GM12878 (cell line): ENCODE measurements at regions not wholly inside any gene's neighbourhood (a gene's known extent, or its start where the extent isn't known, plus 50 kb on each side); places are given as distances from the start of the nearest gene placed in this dataset.

Source experiments
- ATAC-seq: fragments of 200-7000 bp; cut with Tn5 transposase; 3 replicates; pipeline ENCODE4 v1.9.1; 2020; ENCODE audit warnings: mild to moderate bottlenecking, moderate library complexity
- BruUV-seq: library from RNA; stranded (reverse); fragments of 400-500 nt; replicated peaks from 2 replicates; lab custom pipeline; 2021; lab: Mats Ljungman, UMichigan
- CTCF ChIA-PET: fragments of 300-600 bp; sonication (Branson Sonifier 250); formaldehyde crosslinking; extraction: SDS; loops from one replicate; lab custom pipeline; 2021; ENCODE audit warnings: inconsistent platforms; lab: Yijun Ruan, JAX
- POLR2A ChIA-PET: fragments of 350-600 bp; formaldehyde crosslinking; extraction: SDS; loops from one replicate; lab custom pipeline; 2021; ENCODE audit warnings: inconsistent platforms; lab: Charles Lee
- RAD21 ChIA-PET: fragments of 300-600 bp; sonication (Branson Sonifier 250); formaldehyde crosslinking; loops from one replicate; lab custom pipeline; 2023; ENCODE audit warnings: antibody characterized with exemption; ENCODE audit not compliant: unreplicated experiment; lab: Charles Lee
- SMC1A ChIA-PET: fragments of 300-600 bp; sonication (Branson Sonifier 250); formaldehyde crosslinking; loops from one replicate; lab custom pipeline; 2023; ENCODE audit not compliant: unreplicated experiment, uncharacterized antibody; lab: Charles Lee
- DNase-seq: peaks from one replicate; pipeline ENCODE4 v3.0.0-alpha.2; 2011; ENCODE audit warnings: low read depth, low spot score
- FAIRE-seq: peaks from 3 replicates; lab custom pipeline; 2011; peaks lifted over from hg19 to GRCh38; lab: Jason Lieb, UNC
- H2AFZ ChIP-seq: 2 replicates; pipeline ENCODE4 v1.6.0; 2011; ENCODE audit warnings: low read depth, low read length, control low read depth; ENCODE audit not compliant: control insufficient read depth
- H3K27ac ChIP-seq: 2 replicates; pipeline ENCODE4 v1.5.1; 2011; ENCODE audit warnings: control low read depth; ENCODE audit not compliant: control insufficient read depth, insufficient read depth
- H3K27me3 ChIP-seq, 2 experiments: replicated peaks in 1 of 2; 2 replicates each; pipeline versions ENCODE4 v1.6.0 to v1.6.1; 2011; ENCODE audit warnings: low read length in 1 of 2; ENCODE audit not compliant: control insufficient read depth in 2 of 2, insufficient read depth in 2 of 2
- H3K36me3 ChIP-seq, 2 experiments: 2 replicates each; pipeline ENCODE4 v1.5.1; 2011; ENCODE audit warnings: low read length in 1 of 2; ENCODE audit not compliant: control insufficient read depth in 2 of 2, insufficient read depth in 2 of 2
- H3K4me1 ChIP-seq: 2 replicates; pipeline ENCODE4 v1.6.1; 2011; ENCODE audit warnings: mild to moderate bottlenecking, low read length, moderate library complexity, mixed read lengths; ENCODE audit not compliant: control insufficient read depth, insufficient read depth
- H3K4me2 ChIP-seq: 2 replicates; pipeline ENCODE4 v1.6.0; 2011; ENCODE audit warnings: control low read depth; ENCODE audit not compliant: control insufficient read depth, insufficient read depth
- H3K4me3 ChIP-seq: fragments of 200-600 bp; sonication (generic); 2 replicates; pipeline ENCODE4 v1.5.1; 2016
- H3K79me2 ChIP-seq: 2 replicates; pipeline ENCODE4 v1.6.0; 2011; ENCODE audit warnings: low read length; ENCODE audit not compliant: control insufficient read depth, insufficient read depth
- H3K9ac ChIP-seq: 2 replicates; pipeline ENCODE4 v1.8.0; 2011; ENCODE audit warnings: low read length, control low read depth, mixed read lengths; ENCODE audit not compliant: control insufficient read depth, insufficient read depth
- H3K9me3 ChIP-seq: replicated peaks from 3 replicates; pipeline ENCODE4 v1.5.1; 2011; ENCODE audit warnings: mild to moderate bottlenecking, low read length; ENCODE audit not compliant: control insufficient read depth, insufficient read depth
- H4K20me1 ChIP-seq: 2 replicates; pipeline ENCODE4 v1.6.0; 2011; ENCODE audit not compliant: control insufficient read depth, insufficient read depth
- IKZF2 ChIP-seq, 2 experiments: fragments of 450-650 bp; IDR thresholded peaks; 2 replicates each; pipeline ENCODE4 v1.6.1; 2017; ENCODE audit warnings: mild to moderate bottlenecking in 2 of 2, moderate library complexity in 2 of 2
- POU2F2 ChIP-seq: IDR thresholded peaks from 3 replicates; pipeline ENCODE4 v1.6.1; 2011; ENCODE audit warnings: low read depth, mild to moderate bottlenecking, low read length, borderline replicate concordance
- WGBS: methylation state at CpG from one replicate; pipeline ENCODE4 v1.1.6; 2016; ENCODE audit warnings: low lambda C conversion rate; ENCODE audit not compliant: insufficient replicate concordance, insufficient coverage; ENCODE audit errors: missing lambda C conversion rate; 5-methylcytosine and 5-hydroxymethylcytosine counted together
- in situ Hi-C: fragments of 300-500 bp; cut with MboI; formaldehyde crosslinking; loops from 9 replicates; pipeline ENCODE4 v1.14.3; 2018; ENCODE audit warnings: mixed read lengths
- intact Hi-C: fragments of 100-400 bp; cut with micrococcal nuclease; formaldehyde crosslinking; loops from one replicate; pipeline ENCODE4 v1.14.2; 2022; ENCODE audit not compliant: unreplicated experiment
- TF ChIP-seq, protein P1 (sequence below): fragments of 150-350 bp; IDR thresholded peaks from 2 replicates; pipeline ENCODE4 v1.6.1; 2014; ENCODE audit warnings: mild to moderate bottlenecking, low read depth, low read length
- TF ChIP-seq, protein P2 (sequence below): IDR thresholded peaks from 2 replicates; pipeline ENCODE4 v1.6.1; 2012; ENCODE audit warnings: mild to moderate bottlenecking, low read depth, low read length
- TF ChIP-seq, protein P3 (sequence below): IDR thresholded peaks from 2 replicates; pipeline ENCODE4 v1.6.1; 2011; ENCODE audit warnings: low read depth, mild to moderate bottlenecking, low read length, moderate library complexity, borderline replicate concordance; ENCODE audit errors: extremely low read depth
- TF ChIP-seq, protein P4 (sequence below): fragments of 450-650 bp; IDR thresholded peaks from 2 replicates; pipeline ENCODE4 v1.6.1; 2017; ENCODE audit warnings: antibody characterized with exemption, mild to moderate bottlenecking, moderate library complexity

DNA sequence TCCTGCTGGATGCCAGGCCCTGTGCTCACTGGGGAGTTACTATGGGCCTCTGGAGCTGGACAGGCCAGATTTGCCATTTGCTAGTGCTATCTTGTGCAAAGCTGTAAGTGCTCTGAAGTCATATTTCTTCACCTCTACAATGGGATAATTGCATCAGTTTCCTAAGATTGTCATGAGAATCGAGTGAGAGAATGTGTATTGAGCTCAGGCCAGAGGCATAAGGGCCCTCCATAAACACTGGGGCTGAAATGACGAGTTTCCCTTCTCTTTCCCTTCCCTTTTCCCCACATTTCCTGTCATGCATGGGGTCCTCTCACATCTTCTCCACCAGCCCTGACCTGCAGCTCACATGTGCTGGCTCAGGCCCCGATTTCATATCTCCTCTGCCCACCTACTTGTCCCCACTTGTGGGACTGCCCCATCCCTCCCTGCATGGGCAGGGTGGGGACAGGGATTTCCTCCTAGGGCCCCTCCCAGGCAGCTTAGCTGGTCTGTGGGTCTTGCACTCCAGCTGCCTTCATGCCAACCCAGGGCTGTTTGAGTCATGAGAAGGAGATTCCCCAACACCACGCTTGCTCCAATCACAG lies 358.8 kb downstream of the MID1IP1 start:
- in situ Hi-C loops (no loop called here), intact Hi-C loops (loop anchor here (5.0 to 10.0 kb wide), 4 partner anchors 37 to 495 kb away; partner anchors contain the start of gene MID1IP1)
- no peaks in the 10 kb centered on the region for H3K36me3 ChIP-seq
- ChIA-PET RAD21 (interaction anchor here (0.6 to 3.8 kb wide), 13 partner anchors 10 to 498 kb away, joined by 3 to 48 read pairs (median 3); no protein-coding TSS in a partner anchor), POLR2A (interaction anchor here (0.6 to 2.6 kb wide), 10 partner anchors 10 to 647 kb away, joined by 3 to 17 read pairs (median 4); no protein-coding TSS in a partner anchor), SMC1A (interaction anchor here (0.6 to 7.5 kb wide), 16 partner anchors 8 to 500 kb away, joined by 3 to 65 read pairs (median 4); no protein-coding TSS in a partner anchor), CTCF (interaction anchor here (0.8 to 7.7 kb wide), 15 partner anchors 8 to 694 kb away, joined by 3 to 53 read pairs (median 5); no protein-coding TSS in a partner anchor)
- peak overlapping the region; percentile 4; the same call in 1 of the 2 replicates for H3K27ac ChIP-seq
- BruUV-seq: no TSS peak
- TF ChIP-seq IKZF2 (IDR thresholded peaks at IDR 0.05) (peak in 1 of 2 experiments; percentile 6; a peak in 1 of 4 replicates), POU2F2 (no peak)
- TF ChIP-seq, protein P1, sequence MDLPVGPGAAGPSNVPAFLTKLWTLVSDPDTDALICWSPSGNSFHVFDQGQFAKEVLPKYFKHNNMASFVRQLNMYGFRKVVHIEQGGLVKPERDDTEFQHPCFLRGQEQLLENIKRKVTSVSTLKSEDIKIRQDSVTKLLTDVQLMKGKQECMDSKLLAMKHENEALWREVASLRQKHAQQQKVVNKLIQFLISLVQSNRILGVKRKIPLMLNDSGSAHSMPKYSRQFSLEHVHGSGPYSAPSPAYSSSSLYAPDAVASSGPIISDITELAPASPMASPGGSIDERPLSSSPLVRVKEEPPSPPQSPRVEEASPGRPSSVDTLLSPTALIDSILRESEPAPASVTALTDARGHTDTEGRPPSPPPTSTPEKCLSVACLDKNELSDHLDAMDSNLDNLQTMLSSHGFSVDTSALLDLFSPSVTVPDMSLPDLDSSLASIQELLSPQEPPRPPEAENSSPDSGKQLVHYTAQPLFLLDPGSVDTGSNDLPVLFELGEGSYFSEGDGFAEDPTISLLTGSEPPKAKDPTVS: no peak
- TF ChIP-seq, protein P2, sequence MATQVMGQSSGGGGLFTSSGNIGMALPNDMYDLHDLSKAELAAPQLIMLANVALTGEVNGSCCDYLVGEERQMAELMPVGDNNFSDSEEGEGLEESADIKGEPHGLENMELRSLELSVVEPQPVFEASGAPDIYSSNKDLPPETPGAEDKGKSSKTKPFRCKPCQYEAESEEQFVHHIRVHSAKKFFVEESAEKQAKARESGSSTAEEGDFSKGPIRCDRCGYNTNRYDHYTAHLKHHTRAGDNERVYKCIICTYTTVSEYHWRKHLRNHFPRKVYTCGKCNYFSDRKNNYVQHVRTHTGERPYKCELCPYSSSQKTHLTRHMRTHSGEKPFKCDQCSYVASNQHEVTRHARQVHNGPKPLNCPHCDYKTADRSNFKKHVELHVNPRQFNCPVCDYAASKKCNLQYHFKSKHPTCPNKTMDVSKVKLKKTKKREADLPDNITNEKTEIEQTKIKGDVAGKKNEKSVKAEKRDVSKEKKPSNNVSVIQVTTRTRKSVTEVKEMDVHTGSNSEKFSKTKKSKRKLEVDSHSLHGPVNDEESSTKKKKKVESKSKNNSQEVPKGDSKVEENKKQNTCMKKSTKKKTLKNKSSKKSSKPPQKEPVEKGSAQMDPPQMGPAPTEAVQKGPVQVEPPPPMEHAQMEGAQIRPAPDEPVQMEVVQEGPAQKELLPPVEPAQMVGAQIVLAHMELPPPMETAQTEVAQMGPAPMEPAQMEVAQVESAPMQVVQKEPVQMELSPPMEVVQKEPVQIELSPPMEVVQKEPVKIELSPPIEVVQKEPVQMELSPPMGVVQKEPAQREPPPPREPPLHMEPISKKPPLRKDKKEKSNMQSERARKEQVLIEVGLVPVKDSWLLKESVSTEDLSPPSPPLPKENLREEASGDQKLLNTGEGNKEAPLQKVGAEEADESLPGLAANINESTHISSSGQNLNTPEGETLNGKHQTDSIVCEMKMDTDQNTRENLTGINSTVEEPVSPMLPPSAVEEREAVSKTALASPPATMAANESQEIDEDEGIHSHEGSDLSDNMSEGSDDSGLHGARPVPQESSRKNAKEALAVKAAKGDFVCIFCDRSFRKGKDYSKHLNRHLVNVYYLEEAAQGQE: no peak
- TF ChIP-seq, protein P3, sequence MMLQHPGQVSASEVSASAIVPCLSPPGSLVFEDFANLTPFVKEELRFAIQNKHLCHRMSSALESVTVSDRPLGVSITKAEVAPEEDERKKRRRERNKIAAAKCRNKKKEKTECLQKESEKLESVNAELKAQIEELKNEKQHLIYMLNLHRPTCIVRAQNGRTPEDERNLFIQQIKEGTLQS: no peak
- TF ChIP-seq, protein P4, sequence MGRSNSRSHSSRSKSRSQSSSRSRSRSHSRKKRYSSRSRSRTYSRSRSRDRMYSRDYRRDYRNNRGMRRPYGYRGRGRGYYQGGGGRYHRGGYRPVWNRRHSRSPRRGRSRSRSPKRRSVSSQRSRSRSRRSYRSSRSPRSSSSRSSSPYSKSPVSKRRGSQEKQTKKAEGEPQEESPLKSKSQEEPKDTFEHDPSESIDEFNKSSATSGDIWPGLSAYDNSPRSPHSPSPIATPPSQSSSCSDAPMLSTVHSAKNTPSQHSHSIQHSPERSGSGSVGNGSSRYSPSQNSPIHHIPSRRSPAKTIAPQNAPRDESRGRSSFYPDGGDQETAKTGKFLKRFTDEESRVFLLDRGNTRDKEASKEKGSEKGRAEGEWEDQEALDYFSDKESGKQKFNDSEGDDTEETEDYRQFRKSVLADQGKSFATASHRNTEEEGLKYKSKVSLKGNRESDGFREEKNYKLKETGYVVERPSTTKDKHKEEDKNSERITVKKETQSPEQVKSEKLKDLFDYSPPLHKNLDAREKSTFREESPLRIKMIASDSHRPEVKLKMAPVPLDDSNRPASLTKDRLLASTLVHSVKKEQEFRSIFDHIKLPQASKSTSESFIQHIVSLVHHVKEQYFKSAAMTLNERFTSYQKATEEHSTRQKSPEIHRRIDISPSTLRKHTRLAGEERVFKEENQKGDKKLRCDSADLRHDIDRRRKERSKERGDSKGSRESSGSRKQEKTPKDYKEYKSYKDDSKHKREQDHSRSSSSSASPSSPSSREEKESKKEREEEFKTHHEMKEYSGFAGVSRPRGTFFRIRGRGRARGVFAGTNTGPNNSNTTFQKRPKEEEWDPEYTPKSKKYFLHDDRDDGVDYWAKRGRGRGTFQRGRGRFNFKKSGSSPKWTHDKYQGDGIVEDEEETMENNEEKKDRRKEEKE: no peak
- H3K27me3 ChIP-seq: no peaks in the 10 kb centered on the region
- no peaks in the 10 kb centered on the region for H3K79me2 ChIP-seq
- peak; percentile 39 for ATAC-seq
- H3K4me3 ChIP-seq: no peak overlapping the region
- H2AFZ ChIP-seq: no peak overlapping the region
- H3K9ac ChIP-seq: no peak overlapping the region
- H3K9me3 ChIP-seq: no peaks in the 10 kb centered on the region; the same call in 2 of the 3 replicates
- no peak overlapping the region; the same call in 1 of the 2 replicates for H3K4me2 ChIP-seq
- DNase-seq: no peak
- no peaks in the 10 kb centered on the region for H4K20me1 ChIP-seq
- no peak for FAIRE-seq
- 8% methylated on average over 4 of the region's 4 CpGs for WGBS
- peaks cover 8% of the 10 kb centered on the region; the same call in 1 of the 2 replicates for H3K4me1 ChIP-seq
